ENCODE measurements at regions not wholly inside any gene's neighbourhood (a gene's known extent, or its start where the extent isn't known, plus 50 kb on each side); places are given as distances from the start of the nearest gene placed in this dataset.
"Not testable (repeated sequence)": the region's sequence is repeated elsewhere in the genome, so short reads cannot be mapped to it uniquely, and the experiment has no call there.

GRCh38 chr5:117188211-117188610 is 613.6 kb upstream of the SEMA6A start:
- no peak for DNase-seq

GRCh38 chr5:117186751-117187150 is 612.1 kb upstream of the SEMA6A start:
- no peak for DNase-seq

- no peak for DNase-seq
These were observed 608.7 kb upstream of the SEMA6A start for GRCh38 chr5:117183326-117183725.

GRCh38 chr5:117182104-117182503 is 607.5 kb upstream of the SEMA6A start:
- DNase-seq: no peak

DNA sequence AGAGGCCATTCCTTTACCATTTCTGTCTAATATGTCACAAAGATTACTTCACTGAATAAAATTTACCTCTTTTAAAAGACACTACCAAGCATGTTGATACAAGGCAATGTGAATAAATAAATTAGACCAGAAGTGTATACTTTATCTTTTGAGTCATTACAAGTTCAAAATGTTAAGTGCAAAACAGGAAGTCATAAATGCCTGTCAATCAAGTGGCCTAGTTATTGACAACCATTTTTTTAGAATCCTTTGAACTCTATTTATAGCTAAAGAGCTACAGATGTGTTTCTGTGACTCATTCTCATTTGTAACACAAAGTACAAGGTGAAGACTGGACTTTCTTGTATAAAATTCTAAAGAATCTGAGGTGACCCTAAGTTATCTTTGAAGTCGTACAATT is 602.7 kb upstream of the SEMA6A start:
- no peak for DNase-seq

DNA sequence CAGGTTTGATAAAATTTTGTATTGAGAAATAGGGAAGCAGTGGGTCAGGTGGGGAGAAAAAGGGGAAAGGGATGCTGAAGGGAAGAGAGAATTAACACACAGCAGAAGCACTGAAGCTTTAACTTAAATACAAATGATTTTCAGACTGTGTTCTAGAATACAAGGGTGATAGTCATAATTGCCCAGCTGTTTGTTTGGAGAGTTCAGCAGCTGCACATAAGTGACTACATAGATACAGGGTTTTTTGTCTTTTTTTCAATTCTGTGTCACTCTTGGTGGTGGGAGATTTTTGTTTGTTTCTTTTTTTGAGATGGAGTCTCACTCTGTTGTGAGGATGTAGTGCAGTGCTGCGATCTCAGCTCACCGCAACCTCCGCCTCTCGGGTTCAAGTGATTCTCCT is 590.4 kb upstream of the SEMA6A start:
- no peak for DNase-seq

GRCh38 chr5:117161718-117162335 is 587.2 kb upstream of the SEMA6A start:
- no peak for DNase-seq

- no peak for DNase-seq
These were observed 585.8 kb upstream of the SEMA6A start for GRCh38 chr5:117160391-117160790.

DNA sequence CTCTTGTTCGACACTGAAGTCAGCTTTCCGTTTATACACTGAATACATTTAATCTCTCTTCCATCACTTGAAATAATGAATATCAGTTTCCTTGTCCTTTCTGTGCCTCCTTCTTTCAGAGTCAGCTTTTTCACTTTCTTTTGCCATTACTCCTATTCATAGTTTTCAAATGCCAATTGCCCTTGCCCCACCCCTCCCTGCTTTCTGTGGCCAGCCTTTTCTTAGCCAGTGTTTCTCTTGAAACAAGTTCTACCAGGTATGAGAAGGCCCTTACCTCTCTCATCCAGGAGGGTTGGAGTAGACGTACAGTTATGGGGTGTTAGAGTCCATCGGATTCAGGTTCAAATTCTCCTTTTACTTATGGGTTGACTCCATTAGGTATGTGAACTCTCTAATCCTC is 574.7 kb upstream of the SEMA6A start:
- DNase-seq: no peak

GRCh38 chr5:117144086-117144485 is 569.5 kb upstream of the SEMA6A start:
- DNase-seq: no peak

DNA sequence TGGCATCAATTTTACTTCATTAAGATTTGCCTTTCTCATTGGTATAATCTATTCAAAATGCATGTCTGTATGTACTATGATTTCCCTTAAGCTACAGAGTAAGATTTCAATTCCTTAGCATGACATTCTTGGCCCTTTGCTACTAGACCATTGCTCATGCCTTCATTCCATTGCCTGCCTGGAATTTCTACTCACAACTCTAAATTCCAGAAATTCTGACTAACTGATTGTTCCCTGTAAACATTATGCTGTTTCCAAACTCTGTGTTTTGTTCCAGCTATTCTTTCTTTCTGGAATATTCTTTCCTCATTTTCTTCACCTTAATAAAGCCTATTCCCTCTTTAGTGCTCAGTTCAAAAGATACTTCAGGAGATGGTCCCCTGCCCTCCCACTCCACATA is 568.8 kb upstream of the SEMA6A start:
- DNase-seq: no peak

DNA sequence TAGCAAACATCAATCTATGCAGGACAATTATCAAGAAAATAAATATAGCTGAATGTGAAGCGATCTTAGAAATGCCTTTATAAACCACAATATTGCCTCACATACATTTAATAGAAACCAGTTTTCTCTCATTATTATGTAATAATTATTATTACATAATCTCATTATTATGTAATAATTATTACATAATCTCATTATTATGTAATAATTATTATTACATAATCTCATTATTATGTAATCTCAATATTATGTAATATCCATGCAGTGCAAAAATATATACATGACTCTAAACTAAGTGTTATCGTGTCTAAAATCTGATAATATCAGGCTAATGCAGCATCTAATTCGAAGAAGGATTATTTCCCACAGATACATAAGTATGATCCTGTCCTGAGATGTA is 563.9 kb upstream of the SEMA6A start:
- no peak for DNase-seq

DNA sequence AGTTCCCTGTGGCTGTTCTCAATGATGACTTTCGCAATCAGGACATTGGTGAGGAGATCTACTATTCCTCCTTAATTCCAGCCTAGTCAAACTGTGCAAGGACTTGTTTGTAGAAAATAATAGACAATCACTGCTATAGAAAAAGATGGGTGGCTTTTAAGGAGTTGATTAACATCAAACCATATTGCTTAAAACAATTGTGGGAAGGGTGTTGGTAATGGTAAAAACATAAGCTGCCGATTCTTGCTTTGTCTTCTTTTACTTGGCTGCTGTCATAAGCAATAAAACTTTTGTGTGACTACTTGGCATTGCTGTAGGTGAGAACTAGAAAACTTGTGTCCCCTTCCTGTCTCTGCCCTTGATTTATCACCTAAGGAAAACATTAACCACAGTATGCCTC is 561.2 kb upstream of the SEMA6A start:
- DNase-seq: no peak

DNA sequence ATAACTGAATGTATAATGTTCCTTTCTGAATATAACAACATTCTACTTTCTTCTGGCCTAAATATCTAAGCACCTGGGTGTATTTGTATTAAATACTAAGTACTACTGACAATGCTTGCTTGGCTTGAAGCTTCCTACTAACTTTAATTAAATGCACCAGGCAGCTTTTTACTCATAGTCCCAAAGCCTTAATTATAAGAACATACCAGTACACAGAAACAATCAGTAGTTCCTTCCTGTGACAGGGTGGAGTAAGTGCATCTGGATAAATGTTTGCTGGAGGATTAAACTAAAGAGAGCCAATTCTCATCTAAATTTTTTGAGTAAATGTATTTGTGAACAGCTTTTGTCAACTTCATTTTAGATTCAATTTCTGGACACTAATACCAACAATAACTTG is 558.6 kb upstream of the SEMA6A start:
- no peak for DNase-seq

GRCh38 chr5:117131876-117132275 is 557.3 kb upstream of the SEMA6A start:
- no peak for DNase-seq

DNA sequence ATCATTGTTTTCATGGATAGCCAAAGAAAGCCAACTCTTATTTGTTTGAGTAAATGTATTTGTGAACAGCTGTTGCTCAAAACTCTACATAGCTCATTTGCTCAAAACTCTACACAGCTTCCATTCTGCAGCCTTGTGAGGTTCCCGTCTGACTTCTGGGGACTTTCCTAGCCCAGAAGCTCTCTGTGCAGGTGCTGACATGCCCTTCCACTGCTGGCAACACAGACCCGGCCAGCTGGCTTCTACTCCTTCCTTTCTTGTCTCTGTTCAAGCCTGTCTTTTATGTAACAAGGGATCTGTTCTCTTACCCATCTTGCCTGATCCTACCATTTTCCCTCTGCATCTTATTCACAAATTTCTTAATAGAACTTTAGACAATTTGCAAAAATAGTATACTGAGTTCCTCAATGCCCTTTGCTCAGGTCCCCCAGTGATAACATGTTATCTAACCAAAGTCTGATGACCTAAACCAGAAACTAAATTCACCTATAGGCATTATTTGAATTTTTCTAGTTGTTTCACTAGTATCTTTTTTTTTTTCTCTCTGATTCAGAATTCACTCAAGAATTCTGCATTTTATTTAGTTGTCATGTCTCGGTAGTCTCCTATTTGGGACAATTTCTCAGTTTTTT is 556.5 kb upstream of the SEMA6A start:
- no peak for DNase-seq

GRCh38 chr5:117118499-117118898 is 543.9 kb upstream of the SEMA6A start:
- no peak for DNase-seq

- DNase-seq: not testable (repeated sequence)
These were observed 542.7 kb upstream of the SEMA6A start for GRCh38 chr5:117117314-117117713.

DNA sequence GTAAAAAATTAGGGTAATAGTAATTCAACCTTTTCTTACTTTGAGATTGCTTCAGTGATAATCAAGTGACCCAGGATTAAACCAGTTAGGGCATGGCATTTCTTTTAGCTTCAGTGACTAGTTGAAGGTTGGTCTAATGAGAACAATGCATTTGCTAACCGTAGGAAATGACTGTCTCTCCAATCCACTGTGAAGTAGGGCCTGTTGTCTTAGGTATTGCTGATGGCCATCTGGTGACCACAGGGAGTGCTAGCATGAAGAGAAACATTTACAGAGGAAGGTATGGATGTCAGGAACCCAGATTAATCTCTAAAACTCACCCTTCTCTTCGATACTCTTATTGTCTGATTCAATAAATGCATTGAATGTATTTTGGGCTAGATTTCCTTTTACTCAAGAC is 535.9 kb upstream of the SEMA6A start:
- DNase-seq: no peak

GRCh38 chr5:117107859-117108258 is 533.2 kb upstream of the SEMA6A start:
- DNase-seq: no peak

- no peak for DNase-seq
These were observed 529.1 kb upstream of the SEMA6A start for GRCh38 chr5:117103703-117104102.

DNA sequence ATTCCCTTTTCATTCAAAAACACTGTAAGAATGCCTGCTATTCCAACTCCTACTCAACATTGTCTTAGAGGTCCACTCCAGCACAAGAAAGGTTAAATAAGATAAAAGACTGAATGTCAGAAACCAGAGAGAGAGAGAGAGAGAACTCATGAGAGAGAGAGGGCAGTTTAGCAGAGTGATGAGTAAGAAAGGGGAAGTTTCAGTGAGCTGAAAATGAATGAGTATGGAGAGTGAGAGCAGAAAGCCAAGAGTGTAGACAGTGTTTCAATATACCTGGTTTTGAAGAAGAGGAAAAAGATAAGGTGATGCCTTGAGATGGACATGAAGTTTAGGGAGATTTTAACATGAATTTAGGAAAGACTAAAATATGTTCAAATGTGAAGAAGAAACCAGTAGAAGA is 528.0 kb upstream of the SEMA6A start:
- no peak for DNase-seq

DNA sequence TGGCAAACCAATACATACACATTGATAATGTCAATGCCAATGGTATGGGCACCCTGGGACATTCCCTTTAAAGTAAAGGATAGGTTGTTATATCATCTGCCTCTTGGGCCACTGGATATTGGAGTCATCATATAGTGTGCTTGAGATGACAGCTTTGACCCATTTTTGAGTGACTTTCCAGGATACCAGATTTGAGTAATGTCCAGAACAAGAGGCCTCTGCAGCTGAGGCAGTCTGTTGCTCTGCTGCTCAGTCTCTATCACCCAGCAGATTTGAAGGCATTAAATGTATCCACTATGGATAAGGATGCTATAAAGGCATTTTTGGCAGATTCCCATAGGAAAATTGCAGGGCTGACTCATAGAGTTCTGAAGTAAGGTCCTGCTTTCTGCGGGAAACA is 525.6 kb upstream of the SEMA6A start:
- no peak for DNase-seq

DNA sequence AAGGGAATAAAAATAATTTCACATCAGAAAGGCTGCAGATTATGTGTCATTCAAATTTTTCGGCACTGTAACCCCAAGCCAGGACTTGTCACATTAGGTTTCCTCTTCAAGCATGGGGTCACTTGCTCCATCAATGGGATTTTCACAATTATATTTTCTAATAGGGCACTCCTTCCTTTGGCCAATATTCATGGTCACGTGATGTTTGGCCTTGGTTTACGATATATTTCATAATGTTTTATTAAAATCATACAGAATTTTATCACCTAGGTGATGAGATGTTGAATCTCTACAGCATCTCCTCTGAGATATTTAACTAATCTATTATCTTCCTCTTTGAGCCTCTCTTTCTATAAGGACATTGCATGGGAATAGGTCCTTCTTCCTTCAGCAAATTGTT is 523.5 kb upstream of the SEMA6A start:
- no peak for DNase-seq
